OCI-LY1 (cell line): ENCODE measurements at regions not wholly inside any gene's neighbourhood (a gene's known extent, or its start where the extent isn't known, plus 50 kb on each side); places are given as distances from the start of the nearest gene placed in this dataset.
"Not testable (repeated sequence)": the region's sequence is repeated elsewhere in the genome, so short reads cannot be mapped to it uniquely, and the experiment has no call there.

ENCODE experiments used
- H2AFZ ChIP-seq: fragments of 200-600 bp; sonication (generic), shearing (Covaris generic); 2 replicates; pipeline ENCODE4 v1.6.0; 2014; ENCODE audit warnings: antibody characterized with exemption, mild to moderate bottlenecking, low read length
- H3F3A ChIP-seq: fragments of 200-600 bp; sonication (generic), shearing (Covaris generic); 2 replicates; pipeline ENCODE4 v1.6.0; 2014; ENCODE audit warnings: mild to moderate bottlenecking, antibody characterized with exemption, low read length, moderate library complexity; ENCODE audit not compliant: insufficient read depth
- H3K27ac ChIP-seq: fragments of 200-600 bp; sonication (generic); 2 replicates; pipeline ENCODE4 v1.5.1; 2014; ENCODE audit warnings: low read length, mixed run types, mild to moderate bottlenecking, low read depth; ENCODE audit not compliant: poor library complexity, severe bottlenecking
- H3K27me3 ChIP-seq: fragments of 200-600 bp; sonication (generic); 2 replicates; pipeline ENCODE4 v1.6.0; 2014; ENCODE audit warnings: antibody characterized with exemption, mild to moderate bottlenecking, low read length, moderate library complexity; ENCODE audit not compliant: insufficient read depth
- H3K36me3 ChIP-seq: fragments of 200-600 bp; sonication (generic); 2 replicates; pipeline ENCODE4 v1.6.1; 2014; ENCODE audit warnings: mild to moderate bottlenecking, antibody characterized with exemption, low read length, moderate library complexity, mixed read lengths; ENCODE audit not compliant: insufficient read depth
- H3K4me1 ChIP-seq: fragments of 200-600 bp; sonication (generic); 2 replicates; pipeline ENCODE4 v1.5.1; 2014; ENCODE audit warnings: mild to moderate bottlenecking, low read length, moderate library complexity; ENCODE audit not compliant: insufficient read depth, severe bottlenecking
- H3K4me2 ChIP-seq: fragments of 200-600 bp; sonication (generic), shearing (Covaris generic); 2 replicates; pipeline ENCODE4 v1.6.1; 2014; ENCODE audit warnings: low read length
- H3K4me3 ChIP-seq: fragments of 200-600 bp; sonication (generic); 2 replicates; pipeline ENCODE4 v1.5.1; 2014; ENCODE audit warnings: low read length, low read depth, mild to moderate bottlenecking, mixed read lengths; ENCODE audit not compliant: poor library complexity, severe bottlenecking
- H3K79me2 ChIP-seq: fragments of 200-600 bp; shearing (Covaris generic); 2 replicates; pipeline ENCODE4 v1.6.1; 2016; ENCODE audit warnings: mixed run types, low read length, mixed read lengths; ENCODE audit not compliant: insufficient read depth
- H3K9ac ChIP-seq: fragments of 200-600 bp; sonication (generic), shearing (Covaris generic); 2 replicates; pipeline ENCODE4 v1.6.1; 2014; ENCODE audit warnings: mild to moderate bottlenecking, low read length, mixed read lengths
- H3K9me2 ChIP-seq: fragments of 200-600 bp; sonication (generic), shearing (Covaris generic); 2 replicates; pipeline ENCODE4 v1.6.1; 2014; ENCODE audit warnings: low read depth, mild to moderate bottlenecking, low read length, mixed read lengths
- H3K9me3 ChIP-seq: fragments of 200-600 bp; shearing (Covaris generic); 2 replicates; pipeline ENCODE4 v1.6.1; 2014; ENCODE audit warnings: low read length, mixed read lengths
- H4K20me1 ChIP-seq: fragments of 200-600 bp; sonication (generic), shearing (Covaris generic); 2 replicates; pipeline ENCODE4 v1.6.0; 2016; ENCODE audit warnings: mild to moderate bottlenecking, low read length; ENCODE audit not compliant: insufficient read depth
- EZH2 ChIP-seq: fragments of 200-600 bp; sonication (generic), shearing (Covaris generic); IDR thresholded peaks from 2 replicates; pipeline ENCODE4 v1.8.0; 2017; ENCODE audit warnings: borderline replicate concordance, mixed run types, mild to moderate bottlenecking, antibody characterized with exemption, low read length, moderate library complexity, mixed read lengths
- TF ChIP-seq, protein P1 (sequence below): fragments of 200-600 bp; sonication (generic), shearing (Covaris generic); IDR thresholded peaks from 2 replicates; pipeline ENCODE4 v1.5.1; 2017; ENCODE audit warnings: mild to moderate bottlenecking, antibody characterized with exemption, low read length, moderate library complexity, mixed read lengths

DNA sequence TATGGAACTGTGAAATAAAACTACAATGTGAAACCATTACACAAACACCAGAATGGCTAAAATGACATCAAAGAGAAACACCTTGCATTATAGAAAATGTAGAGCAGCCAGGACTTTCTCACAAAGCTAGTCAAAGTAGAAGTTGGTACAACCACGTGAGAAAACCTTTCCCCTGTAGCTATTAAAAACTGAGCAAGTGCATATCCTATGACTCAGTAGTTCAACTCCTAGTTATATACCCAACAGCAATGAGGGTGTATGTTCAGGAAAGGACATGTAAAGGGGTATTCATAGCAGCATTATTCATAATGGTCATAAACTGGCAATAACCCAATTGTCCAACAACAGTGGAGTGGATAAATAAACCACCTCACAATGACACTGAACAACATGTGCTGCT is 177.5 kb upstream of the NUDT10 start:
- Histone ChIP-seq H3K27ac (no peak overlapping the region), H3K4me2 (no peak overlapping the region), H3K27me3 (no peaks in the 10 kb centered on the region), H3K79me2 (no peaks in the 10 kb centered on the region), H3K9me2 (no peaks in the 10 kb centered on the region), H3K36me3 (no peaks in the 10 kb centered on the region), H3K9me3 (no peaks in the 10 kb centered on the region), H3K9ac (no peak overlapping the region), H3F3A (no peaks in the 10 kb centered on the region), H3K4me1 (no peaks in the 10 kb centered on the region), H2AFZ (no peak overlapping the region), H4K20me1 (no peaks in the 10 kb centered on the region), H3K4me3 (no peak overlapping the region)
- TF ChIP-seq EZH2 = no peak
- TF ChIP-seq, protein P1, sequence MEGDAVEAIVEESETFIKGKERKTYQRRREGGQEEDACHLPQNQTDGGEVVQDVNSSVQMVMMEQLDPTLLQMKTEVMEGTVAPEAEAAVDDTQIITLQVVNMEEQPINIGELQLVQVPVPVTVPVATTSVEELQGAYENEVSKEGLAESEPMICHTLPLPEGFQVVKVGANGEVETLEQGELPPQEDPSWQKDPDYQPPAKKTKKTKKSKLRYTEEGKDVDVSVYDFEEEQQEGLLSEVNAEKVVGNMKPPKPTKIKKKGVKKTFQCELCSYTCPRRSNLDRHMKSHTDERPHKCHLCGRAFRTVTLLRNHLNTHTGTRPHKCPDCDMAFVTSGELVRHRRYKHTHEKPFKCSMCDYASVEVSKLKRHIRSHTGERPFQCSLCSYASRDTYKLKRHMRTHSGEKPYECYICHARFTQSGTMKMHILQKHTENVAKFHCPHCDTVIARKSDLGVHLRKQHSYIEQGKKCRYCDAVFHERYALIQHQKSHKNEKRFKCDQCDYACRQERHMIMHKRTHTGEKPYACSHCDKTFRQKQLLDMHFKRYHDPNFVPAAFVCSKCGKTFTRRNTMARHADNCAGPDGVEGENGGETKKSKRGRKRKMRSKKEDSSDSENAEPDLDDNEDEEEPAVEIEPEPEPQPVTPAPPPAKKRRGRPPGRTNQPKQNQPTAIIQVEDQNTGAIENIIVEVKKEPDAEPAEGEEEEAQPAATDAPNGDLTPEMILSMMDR = no peak

DNA sequence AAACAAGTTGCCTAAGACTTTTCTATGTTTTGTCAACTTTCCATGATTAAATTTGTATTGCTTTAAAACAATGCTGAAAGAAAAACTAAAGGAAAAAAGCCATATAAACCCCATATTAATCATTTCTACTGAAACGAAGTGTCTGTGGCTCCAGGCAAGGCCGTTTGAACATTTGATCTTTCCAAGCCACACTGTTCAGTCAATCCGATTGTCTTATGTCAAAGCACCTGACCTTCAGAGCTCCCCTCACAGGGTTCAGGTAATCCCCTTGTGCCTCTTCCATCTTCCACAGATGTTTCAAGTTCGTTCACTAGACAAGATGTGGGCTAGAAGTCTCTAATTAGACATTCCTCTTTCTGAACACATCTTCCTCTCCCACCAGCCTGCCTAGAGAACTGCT is 177.1 kb upstream of the NUDT10 start:
- Histone ChIP-seq H3K9me2 (no peaks in the 10 kb centered on the region), H3K4me2 (no peak overlapping the region), H2AFZ (no peak overlapping the region), H3K27me3 (no peaks in the 10 kb centered on the region), H3K36me3 (no peaks in the 10 kb centered on the region), H3K79me2 (no peaks in the 10 kb centered on the region), H3K9me3 (no peaks in the 10 kb centered on the region), H3K4me3 (no peak overlapping the region), H3K9ac (no peak overlapping the region), H4K20me1 (no peaks in the 10 kb centered on the region), H3F3A (no peaks in the 10 kb centered on the region), H3K27ac (no peak overlapping the region), H3K4me1 (no peaks in the 10 kb centered on the region)
- TF ChIP-seq, protein P1 = no peak
- TF ChIP-seq EZH2 = no peak

DNA sequence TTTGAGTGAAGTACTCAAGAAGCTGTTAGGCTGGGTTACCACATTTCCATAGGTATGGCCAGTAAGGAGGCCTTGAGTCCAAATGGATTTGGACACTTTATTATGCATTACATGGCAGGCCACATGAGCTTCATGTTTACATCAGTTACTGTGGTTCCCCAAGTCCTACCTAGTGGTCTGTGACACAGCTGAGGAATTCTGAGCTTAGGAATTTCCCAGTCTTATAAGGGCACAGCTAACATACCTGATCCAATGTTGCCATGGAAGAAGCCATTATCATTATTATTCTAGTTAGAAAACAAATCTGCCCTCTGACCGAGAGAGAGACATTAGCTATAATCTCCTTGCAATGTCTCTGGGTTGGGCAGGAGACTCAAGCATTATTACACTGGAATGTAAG is 174.4 kb upstream of the NUDT10 start:
- H3K4me3 ChIP-seq = no peak overlapping the region
- H3K27me3 ChIP-seq = no peaks in the 10 kb centered on the region
- H3K9ac ChIP-seq = no peak overlapping the region
- H3K36me3 ChIP-seq = no peaks in the 10 kb centered on the region
- no peak overlapping the region for H2AFZ ChIP-seq
- TF ChIP-seq, protein P1 = no peak
- TF ChIP-seq EZH2 = no peak
- H3K79me2 ChIP-seq = no peaks in the 10 kb centered on the region
- H3K9me2 ChIP-seq = no peaks in the 10 kb centered on the region
- H3K9me3 ChIP-seq = no peaks in the 10 kb centered on the region
- no peaks in the 10 kb centered on the region for H4K20me1 ChIP-seq
- H3K27ac ChIP-seq = no peak overlapping the region
- no peak overlapping the region for H3K4me2 ChIP-seq
- no peaks in the 10 kb centered on the region for H3F3A ChIP-seq
- no peaks in the 10 kb centered on the region for H3K4me1 ChIP-seq

DNA sequence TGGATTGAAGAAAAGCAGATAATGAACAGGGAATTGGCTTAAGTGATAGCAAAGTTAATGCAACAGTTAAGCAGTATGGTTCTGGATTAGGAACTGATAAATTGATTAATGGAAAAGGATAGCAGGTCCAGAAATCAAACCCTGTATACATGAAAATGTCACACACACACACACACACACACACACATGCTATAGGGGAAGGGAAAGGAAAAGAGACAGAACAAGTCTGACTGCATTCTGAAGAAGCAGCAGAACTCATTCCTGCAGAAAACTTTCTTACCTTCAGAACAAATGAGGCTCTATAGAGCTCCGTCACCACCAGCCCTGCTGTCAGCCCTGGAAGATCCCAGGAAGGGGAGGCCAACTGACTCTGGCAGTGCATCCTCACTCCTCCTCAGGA is 173.2 kb upstream of the NUDT10 start:
- H4K20me1 ChIP-seq, H3K4me2 ChIP-seq, H3K4me1 ChIP-seq, H3K27me3 ChIP-seq, H3K79me2 ChIP-seq, H2AFZ ChIP-seq, H3F3A ChIP-seq, H3K27ac ChIP-seq, H3K36me3 ChIP-seq, H3K9me3 ChIP-seq, H3K9me2 ChIP-seq, H3K9ac ChIP-seq, H3K4me3 ChIP-seq: not testable (repeated sequence)
